Activated CD4-positive, alpha-beta T cell treated with anti-CD3 and anti-CD28 coated beads, Interleukin-2, amount 50 U/mL, for 1 hour (primary cell): ENCODE measurements at regions not wholly inside any gene's neighbourhood (a gene's known extent, or its start where the extent isn't known, plus 50 kb on each side); places are given as distances from the start of the nearest gene placed in this dataset.
"Not testable (repeated sequence)": the region's sequence is repeated elsewhere in the genome, so short reads cannot be mapped to it uniquely, and the experiment has no call there.

Source experiments
- DNase-seq: peaks from one replicate; pipeline ENCODE4 v3.0.0-alpha.2; 2020

DNA sequence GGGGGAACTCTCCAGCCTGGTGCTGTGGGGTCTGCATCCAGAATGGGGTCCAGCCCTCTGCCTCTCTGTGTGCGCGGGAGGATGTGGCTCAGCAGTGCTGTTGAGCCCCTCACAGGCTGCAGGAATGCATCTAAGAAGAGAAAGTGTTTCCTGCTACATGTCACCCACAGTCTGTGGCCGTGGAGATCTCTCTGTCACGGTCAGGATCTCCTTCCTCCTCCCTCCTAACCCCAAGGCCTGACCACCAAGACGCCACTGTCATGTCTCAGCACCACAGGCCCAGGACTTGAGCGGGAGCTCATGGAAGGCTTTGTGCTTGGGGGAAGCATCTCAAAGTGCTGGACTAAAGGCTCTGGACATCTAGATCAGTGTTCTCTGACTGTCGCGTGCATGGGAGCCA is 90.1 kb downstream of the SREK1 start:
- DNase-seq: no peak

DNA sequence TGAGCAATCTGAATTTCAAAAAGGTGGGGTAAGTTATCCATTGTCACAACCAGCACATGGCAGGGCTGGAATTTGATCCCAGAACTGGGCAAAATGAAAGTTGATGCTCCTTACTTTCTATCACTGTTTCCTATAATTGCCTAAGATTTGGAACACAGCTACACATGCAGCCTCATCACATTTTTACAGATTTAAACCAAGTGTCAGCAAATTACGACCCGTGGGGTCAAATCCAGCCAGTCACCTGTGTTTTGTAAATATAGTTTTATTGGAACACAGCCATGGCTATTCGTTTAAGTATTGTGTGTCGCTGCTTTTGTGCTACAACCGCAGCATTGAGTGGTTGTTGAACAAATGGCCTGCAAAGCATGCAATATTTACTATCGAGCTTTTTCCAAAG is 94.3 kb downstream of the SREK1 start:
- no peak for DNase-seq

DNA sequence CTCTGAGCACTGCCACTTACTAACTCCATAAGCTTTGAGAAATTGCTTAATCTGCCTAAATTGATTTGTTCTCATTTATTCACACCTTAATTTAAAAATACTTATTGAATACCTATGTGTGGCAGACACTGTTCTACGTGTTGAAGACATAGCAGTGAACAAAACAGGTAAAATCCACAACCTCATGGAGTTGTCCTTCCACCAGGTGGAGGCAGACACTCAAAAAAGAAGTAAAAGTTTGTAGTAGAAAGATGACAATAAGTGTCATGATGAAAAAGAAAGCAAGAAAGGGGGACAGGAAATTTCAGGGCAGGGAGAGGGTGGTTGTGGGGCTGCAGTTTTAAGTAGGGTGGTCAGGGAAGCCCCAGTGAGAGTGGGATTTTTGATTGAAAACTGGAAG is 94.9 kb downstream of the SREK1 start:
- DNase-seq: no peak

DNA sequence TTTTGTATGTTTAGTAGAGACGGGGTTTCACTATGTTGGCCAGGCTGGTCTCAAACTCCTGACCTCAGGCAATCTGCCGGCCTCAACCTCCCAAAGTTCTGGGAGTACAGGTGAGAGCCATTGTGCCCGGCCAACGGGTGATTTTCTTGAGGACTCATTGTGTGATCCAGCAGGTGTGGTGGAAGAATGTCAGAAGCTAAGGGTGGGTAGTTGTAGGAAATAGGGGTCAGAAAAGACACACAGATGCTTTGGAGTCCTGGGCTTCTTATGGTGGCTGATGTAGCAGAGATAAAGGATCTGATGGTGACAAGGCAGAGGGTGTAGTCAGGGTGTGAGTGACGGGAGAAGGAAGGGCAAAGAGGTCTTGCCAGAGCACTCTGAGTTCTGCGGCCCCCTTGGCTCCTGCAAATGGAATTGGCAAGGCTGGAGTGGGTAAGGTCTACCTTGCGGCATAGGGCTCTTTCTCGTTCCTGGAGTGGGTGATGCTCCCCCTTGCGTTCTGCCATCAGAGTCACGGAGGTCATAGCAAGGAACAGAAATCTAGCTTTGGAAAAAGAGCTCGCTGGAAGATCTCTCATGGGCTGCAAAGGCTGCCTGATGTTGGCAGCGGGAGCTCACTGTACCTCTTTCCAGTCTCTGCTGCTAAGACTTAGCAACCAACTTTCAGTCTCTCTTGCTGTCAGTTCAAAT is 97.2 kb downstream of the SREK1 start:
- no peak for DNase-seq

DNA sequence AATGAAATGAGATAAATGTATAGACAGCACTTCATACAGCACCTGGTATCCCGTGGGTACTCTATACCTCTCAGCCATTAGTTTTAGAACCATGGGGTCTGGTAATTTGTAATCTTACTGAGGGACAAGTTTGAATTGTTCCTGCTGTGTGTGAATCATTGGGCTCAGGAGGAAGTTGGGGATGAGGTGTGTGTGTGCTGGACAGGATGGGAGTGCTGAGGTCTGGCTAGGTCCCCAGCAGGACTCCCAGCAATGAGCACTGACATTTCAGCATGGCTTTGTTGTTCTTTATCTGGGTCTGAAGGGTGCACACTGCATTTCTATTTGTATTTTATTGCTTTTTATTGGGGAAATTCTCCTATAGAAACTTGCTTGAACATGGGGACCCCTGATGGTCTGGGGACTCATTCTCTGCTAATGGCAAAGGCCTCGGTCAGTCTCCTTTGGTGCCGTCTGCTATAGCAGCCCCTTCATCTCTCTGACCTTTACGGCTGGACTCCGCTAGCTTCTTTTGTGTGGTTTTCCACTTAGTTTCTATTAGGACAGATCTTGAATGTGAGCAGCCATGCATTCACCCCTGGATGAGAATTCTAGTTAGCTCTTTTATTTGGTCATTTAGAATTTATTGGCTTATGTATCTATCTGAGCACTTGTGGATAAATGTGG is 98.1 kb downstream of the SREK1 start:
- no peak for DNase-seq

DNA sequence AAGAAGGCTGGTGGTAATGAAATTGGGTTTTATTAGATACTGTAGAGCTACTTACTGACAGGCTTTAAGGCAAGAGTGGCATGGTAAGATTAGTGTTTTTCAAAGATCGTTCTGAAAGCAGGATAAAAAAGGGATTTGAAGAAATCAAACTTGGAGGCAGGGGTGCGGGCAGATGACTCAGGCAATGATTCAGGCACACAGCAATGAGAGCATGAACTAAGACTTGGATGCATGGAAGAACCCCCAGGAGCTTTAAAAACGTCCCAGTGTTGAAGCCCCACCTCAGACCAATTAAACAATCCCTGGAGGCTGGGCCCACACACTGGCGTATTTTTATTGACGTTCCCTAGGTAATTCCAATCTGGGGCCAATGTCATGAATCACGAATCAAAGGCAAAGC is 102.5 kb downstream of the SREK1 start:
- no peak for DNase-seq

DNA sequence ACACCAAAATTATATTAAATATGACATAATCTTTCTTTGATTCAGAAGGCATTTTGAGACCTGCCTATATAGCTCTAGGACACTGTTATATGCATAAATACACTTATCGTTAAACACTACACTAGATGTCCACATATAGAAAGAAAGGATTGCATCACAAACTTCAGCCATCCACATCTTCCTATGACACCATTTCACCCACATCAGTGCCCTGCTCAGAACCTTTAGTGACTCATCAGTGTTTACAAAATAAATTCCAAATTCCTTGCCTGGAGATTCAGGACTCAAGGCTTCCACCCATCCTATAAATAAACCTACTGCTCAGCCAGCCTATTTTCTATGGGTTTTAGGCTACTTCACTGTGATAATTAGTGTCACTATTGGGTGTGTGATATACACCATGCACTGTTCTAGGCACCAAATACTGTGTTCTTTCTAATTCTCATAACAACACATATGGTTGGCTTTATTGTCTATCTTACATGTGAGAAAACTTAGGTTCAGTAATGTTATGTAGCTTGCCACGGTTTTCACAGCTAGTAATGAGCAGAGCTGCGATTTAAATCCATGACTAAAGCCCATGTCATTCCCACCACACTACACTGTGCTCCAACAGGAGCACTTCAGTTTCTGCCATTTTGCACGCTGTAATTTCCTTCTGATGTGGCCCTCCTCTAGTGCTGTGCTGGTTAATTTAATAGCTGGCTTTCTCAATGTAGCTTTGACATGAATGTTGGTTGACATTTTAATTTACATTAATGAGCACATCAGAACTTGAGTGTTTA is 103.3 kb downstream of the SREK1 start:
- DNase-seq: no peak

DNA sequence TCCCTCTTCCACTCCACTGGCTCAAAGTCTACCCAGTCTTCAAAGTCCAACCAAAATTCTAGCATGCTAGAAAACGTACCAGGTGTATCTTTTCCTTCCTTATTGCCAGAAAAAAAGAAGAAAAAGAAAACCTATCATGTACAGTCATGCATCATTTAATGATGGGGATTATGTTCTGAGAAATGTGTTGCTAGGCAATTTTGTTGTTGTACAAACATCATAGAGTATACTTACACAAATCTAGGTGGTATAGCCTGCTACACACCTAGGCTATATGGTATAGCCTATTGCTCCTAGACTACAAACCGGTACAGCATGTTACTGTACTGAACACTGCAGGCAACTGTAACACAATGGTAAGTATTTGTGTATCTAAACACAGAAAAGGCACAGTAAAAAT is 104.8 kb downstream of the SREK1 start:
- no peak for DNase-seq

DNA sequence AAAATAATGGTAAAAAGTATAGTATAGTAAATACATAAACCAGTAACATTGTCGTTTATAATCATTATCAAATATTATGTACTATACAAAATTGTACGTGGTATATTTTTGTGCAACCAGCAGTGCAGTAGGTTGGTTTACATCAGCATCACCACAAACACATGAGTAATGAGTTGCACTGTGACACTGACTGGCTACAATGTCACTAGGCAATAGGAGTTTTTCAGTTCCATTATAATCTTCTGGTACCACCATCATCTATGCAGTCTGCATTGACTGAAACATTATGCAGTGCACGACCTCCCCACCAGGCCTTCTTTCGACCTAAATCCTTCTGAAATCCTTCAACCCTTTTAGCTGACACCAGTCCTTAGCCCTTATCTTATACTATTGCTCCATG is 105.8 kb downstream of the SREK1 start:
- no peak for DNase-seq

DNA sequence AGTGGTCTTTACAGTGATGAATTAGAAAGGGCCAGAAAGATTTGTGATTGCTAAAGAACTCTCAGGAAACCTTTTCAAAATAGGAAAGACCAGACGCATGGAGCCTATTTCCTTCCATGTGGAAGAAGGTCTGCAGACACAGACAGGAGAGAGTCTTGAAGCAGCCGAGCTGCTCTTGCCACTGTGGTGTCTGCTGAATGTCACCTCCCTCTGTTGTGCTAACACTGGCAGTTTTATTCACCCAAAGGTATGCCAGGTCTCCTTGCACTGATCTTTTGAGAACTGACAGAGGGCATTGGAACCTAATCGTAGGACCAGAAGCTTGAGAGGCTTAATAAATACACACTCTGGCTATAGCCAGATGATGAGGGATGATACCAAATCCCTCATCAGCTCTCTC is 108.7 kb downstream of the SREK1 start:
- no peak for DNase-seq

DNA sequence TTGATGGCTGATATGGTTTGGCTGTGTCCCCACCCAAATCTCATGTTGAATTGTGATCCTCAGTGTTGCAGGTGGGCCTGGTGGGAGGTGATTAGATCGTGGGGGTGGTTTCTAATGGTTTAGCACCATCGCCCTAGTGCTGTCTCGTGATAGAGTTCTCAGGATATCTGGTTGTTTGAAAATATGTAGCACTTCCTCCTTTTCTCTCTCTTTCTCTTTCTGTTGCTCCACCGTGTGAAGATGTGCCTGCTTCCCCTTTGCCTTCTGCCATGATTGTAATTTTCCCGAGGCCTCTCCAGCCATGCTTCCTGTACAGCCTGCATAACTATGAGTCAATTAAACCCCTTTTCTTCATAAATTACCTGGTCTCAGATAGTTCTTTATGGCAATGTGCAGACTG is 111.6 kb downstream of the SREK1 start:
- no peak for DNase-seq

DNA sequence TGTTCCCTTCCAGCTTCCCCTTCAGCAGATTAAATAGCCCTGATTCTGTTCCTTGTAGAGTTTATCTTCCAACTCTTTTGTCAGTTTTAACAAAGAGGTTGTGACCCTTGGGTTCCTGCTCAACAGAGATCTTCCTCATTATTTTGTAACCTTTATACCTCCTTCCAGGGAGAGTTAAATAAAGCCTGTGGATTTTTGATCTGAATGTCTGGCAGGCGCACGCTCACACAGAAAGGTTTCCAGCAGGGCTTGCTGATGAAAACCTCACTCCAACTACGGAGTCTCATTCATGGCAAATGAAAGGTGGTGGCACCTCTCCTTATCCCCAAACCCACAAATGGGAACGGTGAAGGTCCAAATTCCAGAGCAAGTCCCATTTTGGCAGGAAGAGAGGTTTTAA is 129.0 kb downstream of the SREK1 start:
- DNase-seq: no peak

DNA sequence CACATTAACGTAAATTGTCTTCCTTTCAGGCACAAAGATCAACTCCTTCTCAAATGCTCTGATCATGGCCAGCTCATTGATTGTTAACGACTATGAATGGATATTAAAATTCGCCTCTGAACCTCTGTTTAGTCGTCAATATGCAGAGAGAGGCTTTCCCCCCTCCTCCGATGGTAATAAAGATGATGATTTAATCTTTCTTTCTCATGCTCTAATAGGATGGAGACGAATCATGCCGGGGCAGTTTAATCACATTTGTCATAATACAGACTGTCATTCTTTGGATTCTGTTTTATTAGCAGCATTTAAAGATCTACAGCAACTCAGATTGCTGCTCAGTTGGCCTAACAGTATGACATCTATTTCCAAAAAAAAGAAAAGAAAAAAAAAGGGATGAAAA is 132.9 kb downstream of the SREK1 start:
- DNase-seq: no peak

DNA sequence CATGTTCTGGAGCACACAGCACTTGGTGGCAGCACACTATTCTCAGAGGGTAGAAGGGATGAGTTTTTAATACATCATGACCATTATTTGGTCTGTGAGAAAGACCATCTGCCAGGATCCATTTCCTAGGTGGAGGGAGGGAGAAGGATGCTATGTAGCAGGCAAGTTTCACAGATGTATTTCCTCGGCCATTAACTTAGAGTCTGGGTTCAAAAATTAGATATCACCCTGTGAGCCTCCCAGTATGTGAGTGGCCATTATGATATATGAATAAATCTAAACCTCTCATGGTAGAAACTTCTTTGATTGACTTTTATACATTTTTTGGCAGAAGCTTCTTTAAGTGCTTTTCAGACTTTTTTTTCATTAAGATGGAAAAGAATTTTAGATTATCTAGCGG is 133.9 kb downstream of the SREK1 start:
- DNase-seq: no peak

DNA sequence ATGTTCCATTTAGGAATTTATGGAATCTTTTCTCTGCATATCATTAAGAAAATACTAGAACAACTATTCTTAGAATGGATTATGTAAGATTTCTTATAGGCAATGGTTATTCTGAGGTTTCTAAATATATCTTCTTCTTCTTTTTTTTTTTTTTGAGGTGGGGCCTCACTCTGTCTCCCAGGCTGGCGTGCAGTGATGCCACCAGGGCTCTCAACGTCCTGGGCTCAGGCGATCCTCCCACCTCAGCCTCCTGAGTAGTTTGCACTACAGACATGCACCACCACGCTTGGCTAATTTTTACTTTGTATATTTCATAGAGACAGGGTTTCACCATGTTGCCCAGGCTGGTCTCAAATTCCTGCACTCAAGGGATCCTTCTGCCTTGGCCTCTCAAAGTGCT is 137.2 kb downstream of the SREK1 start:
- DNase-seq: no peak

DNA sequence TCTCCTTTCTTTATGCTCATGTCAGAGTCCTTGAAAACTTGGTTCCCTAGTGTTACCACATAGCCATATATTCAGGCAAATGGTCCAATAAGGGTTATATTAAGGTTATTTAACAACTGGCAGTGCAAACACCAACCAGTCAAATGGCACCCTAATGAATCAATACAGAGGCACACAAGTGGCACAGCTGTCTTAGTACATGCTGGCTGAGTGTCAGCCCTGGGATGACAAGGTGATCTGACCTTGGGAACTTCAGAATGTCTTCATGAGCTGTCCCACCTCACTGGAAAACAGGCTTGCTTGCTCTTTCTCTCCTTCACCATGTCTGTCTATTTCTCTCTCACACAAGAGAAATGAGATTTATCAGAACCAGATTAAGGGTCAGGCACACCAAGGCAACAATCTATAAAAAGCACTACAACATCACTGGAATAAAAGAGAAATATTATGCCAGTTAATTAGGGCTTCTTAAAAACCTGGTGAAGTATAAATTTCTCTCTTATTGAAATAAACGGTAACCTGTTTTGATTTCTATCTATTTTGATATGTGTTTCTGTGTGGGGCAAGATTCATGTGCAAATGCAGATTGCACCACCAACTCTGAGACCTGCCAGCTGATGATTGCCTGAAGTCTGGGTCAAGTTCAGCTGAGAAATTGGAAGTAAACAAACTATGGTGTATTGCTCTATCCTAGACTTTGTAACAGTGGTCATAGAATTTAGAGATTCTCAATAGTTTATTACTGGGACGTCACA is 140.7 kb downstream of the SREK1 start:
- no peak for DNase-seq

DNA sequence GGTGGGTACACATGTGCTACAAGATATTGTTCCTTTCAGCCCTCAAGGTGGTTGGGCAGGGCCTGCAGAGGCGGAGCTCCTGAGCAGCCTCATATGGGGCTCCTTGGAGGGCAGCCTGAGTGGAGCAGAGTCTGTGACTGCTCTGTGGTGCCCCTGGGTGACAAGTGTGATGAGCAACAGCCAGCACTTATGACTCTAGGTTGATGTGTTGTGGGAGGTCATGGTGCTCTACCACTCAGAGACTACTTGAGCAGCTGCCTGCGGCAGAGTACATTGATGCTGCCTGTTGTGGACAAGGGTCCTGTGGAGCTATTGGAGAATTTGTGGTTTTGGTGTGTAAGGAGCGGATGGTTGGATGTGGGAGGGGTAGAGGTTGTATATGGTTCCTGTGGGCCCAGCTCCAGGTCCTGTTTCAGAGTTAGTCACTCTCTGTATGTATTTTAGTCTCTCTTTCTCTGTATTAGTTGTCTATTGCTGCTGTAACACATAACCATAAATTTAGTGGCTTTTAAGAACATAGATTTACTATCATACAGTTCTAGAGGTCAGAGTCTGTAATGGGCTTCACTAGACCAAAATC is 141.3 kb downstream of the SREK1 start:
- DNase-seq: no peak

DNA sequence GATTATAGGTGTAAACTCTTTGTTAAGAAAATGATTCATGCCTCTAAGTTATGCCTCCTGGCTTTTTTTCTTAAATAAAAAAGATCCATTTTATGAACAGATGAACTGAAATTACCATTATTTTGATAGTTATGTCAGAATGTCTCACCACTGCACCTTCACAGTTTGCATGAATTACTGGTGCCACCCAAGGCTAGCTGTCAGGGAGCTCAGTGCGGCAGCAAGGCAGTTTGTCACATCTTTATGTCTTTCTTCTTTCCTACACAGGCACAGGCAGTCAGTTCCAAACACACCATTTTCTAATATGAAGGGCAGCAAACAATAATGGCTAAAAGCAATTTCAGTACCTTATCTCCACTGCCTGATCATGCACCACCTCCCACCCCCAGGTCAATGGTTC is 147.7 kb downstream of the SREK1 start:
- DNase-seq: no peak

DNA sequence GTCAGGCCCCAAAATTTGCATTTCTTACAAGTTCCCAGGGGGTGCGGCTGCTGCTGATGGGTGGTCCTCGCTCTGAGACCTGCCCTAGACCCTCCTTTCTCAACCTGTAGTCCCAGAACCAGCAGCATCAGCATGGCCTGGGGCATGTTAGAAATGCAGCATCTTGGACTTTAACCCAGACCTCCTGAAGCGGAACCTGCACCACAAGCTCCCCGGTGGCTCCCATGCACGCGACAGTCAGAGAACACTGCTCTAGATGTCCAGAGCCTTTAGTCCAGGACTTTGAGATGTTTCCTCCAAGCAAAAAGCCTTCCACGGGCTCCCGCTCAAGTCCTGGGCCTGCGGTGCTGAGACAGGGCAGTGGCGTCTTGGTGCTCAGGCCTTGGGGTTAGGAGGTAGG is 149.8 kb downstream of the SREK1 start:
- not testable (repeated sequence) for DNase-seq

DNA sequence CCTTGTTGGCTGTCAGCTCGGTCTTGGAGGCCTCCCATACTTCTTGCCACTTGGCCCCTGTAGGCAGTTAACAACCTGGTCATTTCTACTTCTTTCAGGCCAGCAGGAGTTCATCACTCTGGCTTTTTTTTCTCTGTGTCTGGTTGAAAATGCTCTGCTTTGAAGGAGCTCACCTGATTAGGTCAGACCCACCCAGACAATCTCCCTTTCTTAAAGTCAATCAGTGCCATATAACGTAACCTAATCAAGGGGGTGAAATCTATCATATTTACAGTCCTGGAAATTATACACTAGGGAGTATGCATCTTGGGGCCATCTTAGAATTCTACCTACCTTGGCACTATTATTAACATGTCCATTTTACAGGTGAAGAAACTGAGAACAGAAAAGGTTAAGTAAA is 155.4 kb downstream of the SREK1 start:
- no peak for DNase-seq

DNA sequence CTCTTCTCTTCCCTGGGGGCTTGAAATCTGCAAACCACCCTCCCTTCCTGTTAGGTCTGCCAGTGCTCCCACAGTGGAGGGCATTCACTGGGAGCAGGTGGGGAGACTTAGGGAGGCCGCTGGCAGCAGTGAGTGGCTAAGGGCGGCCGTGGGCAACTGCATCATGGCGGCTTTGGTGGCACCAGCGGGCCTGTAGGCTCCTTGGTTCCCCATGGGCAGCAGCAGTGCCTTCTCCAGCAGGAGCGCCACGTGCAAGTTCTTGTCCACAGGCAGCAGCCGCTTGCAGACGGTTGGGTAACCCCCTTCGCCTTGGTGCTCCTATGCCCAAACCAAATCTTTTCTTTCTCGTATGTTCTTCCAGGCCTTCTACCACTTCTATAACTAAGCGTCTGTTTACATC is 158.2 kb downstream of the SREK1 start:
- DNase-seq: no peak

DNA sequence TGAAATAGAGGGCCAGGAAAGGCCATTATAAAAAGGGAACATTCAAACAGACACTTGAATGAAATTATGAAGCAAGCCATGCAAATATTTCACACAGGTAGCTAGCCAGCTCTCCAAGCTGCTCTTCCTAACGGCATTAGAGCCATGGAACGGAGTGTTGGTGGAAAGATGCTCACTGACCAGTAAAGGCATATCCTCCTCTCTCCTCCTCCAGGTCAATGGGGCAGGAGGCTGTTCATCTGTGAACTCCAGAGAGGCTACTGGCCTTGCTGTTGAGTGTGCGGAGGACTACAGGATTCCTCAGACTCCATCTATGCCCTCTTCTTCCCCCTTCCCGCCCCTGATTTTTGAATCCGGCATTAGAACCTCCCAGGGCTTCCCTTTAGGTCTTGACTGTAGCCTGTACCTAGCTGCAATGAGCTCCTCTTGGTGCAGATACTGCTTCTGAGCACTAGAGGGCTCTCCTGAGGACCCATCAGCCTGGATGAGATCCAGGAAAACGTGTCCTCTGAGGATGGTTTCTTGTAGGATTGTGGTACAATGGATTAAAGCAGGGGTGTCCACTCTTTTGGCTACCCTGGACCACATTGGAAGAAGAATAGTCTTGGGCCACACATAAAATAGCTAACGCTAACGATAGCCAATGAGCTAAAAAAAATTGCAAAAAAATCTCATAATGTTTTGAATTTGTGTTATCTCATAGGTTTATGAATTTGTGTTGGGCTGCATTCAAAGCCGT is 162.2 kb downstream of the SREK1 start:
- DNase-seq: peak; percentile 2
